IPS-NIHi11 (cell line): ENCODE measurements at regions not wholly inside any gene's neighbourhood (a gene's known extent, or its start where the extent isn't known, plus 50 kb on each side); places are given as distances from the start of the nearest gene placed in this dataset.

Source experiments
- DNase-seq: peaks from one replicate; pipeline ENCODE4 v3.0.0; 2012; ENCODE audit warnings: mixed read lengths, low spot score

DNA sequence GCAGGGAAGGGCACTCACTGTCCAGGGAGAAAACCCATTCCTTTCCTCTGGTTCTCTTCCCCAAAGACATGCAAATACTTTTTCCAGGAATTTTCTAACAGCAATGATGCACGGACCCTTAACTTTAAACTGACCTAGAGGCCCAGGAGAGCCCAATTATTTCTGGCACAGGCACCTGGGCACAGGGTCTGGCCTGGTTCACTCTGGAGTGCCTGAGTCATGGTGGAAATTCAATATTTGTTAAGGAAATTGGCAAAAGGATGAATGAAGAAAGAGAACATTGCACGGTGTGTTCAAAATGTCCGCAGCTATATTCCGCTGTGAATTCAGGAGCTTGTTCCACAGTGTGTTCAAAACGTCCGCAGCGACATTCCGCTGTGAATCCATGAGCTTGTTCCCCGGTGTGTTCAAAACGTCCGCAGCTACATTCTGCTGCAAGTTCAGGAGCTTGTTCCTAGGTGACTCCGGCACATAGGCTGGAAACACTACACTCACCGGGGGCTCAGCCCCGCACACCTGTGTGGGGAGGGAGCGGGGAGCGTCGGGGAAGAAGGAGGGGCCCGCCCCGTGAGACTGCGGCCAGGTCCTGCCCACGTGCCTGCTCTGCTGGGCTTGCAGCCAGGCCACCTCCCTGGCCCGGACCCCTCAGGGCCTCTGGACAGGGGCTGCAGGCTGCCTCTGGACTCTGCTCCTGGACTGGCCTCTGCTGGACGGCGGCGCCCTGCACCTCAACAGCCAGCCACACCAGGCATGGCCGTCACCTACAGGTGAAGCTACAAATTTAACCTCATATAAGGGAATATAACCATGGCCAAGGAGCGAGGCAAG is 72.0 kb upstream of the FAM20C start:
- DNase-seq = no peak

GRCh38 chr7:121002-121785 is 71.2 kb upstream of the FAM20C start:
- DNase-seq = no peak

DNA sequence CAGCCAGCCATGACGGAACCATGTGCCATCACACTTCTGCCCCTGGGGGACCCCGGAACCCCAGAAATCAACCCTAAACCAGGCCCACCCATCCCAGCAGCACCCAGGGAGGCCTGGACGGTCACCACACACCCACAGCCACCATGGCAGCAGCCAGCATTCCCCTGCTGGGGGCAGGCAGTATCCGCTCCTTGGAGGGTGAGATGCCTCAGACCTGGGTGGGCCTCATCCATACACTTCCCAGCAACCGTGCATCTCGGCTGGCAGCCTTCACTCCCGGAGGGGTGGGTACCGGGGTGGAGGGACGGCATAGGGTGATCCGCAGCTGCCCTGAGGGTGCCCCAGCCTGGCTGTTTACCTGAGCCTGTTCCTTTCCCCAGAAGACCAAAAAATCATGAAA is 69.1 kb upstream of the FAM20C start:
- DNase-seq = no peak

GRCh38 chr7:124130-124949 is 68.0 kb upstream of the FAM20C start:
- DNase-seq = no peak

DNA sequence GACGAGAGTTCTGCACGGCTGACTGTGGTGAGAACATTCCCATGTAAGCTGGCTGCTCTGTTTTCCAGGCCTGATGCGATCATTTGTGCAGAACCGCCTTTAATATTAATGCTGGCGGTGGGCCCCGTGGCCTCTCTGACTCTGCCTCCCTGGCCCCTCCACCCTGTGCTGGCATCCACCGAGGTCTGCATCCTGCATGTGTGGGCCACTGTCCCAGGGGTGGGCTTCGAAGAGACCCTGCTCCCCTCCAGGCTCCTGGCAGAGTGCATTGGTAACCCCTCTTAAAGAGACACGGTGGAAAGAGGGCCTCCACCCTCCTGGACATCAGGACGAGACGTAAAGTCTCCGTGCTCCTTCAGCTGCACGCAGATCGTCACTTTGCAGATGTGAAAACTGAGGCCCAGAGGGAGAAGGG is 67.3 kb upstream of the FAM20C start:
- no peak for DNase-seq

DNA sequence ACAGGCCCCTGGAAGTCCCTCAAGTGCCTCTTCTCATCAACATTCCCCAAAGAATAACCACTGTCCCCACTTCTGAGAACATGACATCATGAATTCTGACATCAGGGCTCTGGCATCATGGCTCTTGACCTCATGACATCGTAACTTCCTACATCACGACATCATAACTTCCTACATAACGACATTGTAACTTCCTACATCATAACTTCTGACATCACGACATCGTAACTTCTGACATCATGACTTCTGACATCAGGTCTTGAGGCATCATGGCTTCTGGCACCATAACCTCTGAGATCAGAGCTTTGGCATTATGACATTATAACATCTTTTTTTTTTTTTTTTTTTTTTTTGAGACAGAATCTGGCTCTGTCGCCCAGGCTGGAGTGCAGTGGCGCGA is 66.7 kb upstream of the FAM20C start:
- DNase-seq = no peak

DNA sequence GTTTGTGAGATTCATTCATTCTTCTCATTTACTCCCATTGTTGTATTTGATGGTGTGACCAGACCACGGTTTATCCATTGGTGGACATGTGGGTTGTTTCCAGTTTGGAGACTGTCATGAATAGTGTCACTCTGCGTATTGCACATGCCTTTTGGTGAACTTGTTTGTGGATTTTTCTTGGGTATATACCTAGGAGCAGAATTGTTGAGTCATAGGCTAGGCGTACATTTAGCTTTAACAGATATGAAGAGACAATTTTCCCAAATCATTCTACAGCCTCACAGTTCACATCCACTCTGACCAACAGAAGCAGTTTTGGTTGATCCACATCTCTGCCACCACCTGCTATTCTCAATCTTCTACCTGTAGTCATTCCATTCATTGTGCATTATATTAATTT is 66.0 kb upstream of the FAM20C start:
- no peak for DNase-seq

GRCh38 chr7:127064-127598 is 65.2 kb upstream of the FAM20C start:
- DNase-seq = no peak

DNA sequence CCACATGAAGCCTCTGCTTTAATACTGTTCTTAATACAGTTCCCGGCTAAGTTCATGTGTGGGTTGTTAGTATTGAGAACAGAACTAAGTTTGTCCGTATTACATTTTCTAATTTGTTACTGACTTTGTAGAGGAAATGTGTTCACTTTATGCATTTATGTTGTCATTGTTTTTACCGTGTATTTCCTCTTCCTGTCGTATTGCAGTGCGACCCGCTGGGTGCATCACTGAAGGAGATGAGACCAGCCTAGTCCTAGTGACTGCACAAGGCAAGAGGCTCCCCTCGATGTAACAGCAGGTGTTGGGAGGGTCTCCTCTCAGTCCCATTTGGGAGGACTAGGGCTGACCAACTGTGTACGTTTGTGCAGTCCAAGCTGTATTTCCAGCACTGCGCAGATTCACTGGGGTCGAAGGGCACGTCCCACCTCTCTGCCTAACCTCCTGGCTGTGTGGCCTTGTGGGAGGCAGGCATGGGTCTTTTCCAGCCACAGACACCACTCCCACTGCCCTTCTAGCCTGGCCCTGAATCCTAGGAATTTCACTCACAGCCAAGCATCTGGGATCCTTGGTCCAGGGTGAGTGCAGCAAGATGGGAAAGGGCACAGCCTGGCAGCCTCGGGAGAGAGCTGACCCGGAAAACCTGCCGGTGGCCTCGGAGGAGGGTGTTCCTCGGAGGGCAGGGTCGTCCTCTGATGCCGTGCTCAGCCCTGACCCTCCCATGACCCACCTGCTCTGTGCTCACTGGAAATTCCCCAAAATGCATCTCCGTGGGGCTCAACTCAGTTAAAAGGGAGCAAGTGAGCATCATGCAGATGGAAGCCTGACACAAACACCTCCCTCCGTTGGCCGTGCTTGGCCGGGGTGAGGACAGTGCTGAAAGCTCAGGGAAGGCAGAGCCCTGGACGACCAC is 63.9 kb upstream of the FAM20C start:
- DNase-seq = no peak

DNA sequence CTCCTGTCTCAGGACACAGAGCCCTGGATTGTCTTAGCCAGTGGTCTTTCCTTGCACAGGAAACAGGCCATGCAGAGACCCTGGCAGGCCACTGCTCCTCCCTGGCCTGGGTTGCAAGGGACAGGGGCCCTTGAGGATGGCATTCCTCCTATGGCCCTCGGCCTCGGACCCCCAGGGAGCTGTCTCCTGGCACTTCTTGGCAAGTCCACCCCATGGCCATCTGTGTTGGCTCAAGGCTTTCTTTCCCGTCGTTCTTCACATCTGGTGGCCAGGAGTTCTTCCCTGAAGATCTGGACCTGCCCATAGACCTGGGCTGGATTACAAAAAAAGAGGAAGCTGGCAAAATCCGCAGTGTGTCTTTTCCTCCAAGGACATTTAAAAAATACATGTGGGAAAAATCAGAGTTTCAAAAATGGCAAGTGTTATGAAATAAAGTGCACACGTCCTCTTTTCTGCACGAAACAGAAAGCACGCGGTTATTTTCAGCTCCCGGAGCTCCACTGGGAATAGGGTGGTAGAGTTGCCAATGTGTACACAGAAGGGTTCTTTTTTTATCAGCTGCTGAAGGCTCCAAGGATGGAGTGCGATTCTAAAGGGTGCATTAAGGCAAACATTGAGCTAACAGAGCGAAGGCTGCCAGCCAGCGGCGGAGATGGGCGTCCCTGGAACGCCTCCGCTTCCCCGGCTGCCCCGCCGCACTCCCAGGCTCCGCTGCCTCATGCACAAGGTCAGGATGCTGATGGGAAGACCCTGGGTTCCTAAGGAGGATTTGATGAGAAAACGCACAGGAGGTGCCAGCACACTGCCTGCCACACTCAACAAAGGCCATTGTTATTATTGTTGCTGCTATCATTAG is 62.8 kb upstream of the FAM20C start:
- DNase-seq = no peak

DNA sequence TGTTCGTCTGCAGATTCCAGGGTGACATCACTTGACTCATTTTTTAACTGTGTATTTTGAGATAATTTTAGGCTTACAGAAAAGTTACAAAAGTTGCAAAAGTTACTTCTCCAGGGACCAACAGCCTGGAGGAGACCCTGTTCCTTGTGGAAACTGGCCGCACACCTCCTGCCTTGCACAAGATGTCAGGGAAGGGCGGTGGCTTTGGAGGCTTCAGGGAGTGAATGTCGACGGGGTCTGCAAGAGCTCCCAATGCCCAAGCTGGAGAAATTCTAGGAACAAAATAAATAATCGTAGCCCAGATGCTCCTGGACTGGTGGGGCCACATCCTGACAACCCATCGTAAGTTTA is 62.2 kb upstream of the FAM20C start:
- no peak for DNase-seq

- no peak for DNase-seq
Measured at GRCh38 chr7:130875-131780, 61.2 kb upstream of the FAM20C start.

GRCh38 chr7:131781-132482 is 60.4 kb upstream of the FAM20C start:
- no peak for DNase-seq

DNA sequence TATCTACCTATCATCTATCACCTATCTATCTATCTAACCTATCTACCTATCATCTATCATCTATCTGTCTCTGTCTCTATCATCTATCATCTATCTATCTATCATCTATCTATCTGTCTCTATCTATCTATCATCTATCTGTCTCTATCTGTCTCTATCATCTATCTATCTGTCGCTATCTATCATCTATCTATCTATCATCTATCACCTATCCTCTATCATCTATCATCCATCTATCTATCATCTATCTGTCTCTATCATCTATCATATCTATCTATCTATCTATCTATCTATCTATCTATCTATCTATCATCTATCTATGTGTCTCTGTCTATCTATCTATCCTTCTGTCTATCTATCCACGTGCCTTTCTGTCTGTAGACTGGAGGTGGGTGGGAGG is 59.5 kb upstream of the FAM20C start:
- DNase-seq = no peak

DNA sequence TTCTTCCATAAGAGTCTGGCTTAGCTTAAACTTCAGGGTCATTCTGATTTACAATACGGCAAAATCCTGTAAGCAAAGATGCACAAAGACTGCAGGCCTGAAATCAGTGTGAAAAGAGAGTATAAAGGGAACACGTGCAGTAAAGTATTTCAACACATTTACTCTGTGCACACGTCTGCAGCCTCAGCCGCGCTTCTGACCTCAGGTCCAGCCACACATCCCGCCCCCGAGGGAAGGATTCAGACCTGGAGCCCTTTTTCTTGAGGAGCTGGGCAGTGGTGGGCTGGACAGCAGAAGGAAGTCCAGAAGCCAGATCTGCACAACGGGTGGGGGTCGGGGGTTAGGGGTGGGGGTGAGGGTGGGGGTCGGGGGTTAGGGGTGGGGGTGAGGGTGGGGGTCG is 58.9 kb upstream of the FAM20C start:
- no peak for DNase-seq

GRCh38 chr7:134029-134428 is 58.3 kb upstream of the FAM20C start:
- no peak for DNase-seq

DNA sequence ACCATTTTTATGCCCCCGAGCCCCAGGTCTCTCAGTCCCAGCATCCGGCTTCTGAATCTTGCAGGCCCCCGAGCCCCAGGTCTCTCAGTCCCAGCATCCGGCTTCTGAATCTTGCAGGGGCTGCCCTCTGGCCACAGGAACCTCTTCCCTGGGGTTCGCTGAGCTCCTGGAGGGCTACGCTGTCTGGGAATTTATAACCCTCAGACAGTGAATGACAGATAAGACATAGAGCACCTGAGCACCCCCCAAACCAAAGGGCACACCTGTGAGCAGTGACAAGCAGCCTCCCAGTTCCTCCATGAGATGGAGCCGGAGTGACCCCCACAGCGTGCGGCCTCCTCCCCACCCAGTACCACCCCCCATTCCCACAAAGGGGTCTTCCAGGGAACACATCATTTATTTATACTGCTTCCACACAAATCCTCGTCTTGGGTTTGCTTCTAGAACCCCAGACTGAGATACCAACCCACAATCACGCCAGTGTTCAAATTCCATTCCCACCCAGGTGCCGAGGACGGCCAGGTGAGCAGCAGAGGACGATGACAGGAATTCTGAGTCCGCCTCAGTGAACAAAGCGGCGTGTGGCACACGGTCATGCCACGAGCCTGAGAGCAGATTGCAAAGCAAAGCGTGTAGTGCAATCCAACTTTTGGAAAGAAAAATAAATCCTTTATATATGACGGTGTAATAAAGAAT is 57.7 kb upstream of the FAM20C start:
- DNase-seq = no peak

DNA sequence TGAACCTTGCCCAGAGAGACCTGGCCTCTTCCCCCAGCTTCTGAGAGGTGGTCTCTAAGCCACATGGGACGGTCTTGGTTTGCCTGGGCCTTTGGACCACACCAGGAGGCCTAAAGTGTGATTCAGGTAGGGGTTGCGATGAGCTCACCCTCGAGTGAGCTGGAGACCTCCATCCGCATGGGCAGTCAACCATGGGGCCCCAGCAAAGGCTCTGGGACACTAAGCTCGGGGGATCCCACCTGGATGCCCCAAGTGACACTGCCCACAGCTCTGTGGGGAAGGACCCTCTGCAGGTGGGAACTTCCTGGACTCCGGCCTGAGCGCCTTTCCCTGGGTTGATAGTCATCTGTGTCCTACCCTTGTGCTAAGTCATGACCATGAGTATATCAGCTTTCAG is 57.1 kb upstream of the FAM20C start:
- no peak for DNase-seq
